ENCODE measurements at regions not wholly inside any gene's neighbourhood (a gene's known extent, or its start where the extent isn't known, plus 50 kb on each side); places are given as distances from the start of the nearest gene placed in this dataset.
"Not testable (repeated sequence)": the region's sequence is repeated elsewhere in the genome, so short reads cannot be mapped to it uniquely, and the experiment has no call there.

GRCh38 chr19:29882719-29883105, 59.3 kb upstream of the URI1 start:
- 83 to 88% (median 84%) methylated on average over 4 to 13 of the region's 13 CpGs for WGBS, 5 donors

DNA sequence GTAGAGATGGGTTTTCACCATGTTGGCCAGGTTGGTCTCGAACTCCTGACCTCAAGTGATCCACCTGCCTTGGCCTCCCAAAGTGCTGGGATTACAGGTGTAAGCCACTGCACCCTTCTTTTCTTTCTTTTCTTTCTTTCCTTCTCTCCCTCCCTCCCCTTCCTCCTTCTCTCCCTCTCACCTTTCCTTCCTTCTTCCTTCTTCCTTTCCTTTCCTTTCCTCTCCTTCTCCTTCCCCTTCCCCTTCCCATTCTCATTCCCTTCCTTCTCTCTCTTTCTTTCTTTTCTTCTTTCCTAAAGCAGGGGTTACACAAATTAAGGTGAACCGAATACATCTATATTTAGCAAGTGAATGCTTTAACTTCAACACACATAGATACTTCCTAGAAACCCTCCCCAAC, 58.0 kb upstream of the URI1 start:
- 71 to 87% (median 77%) methylated on average over 2 of the region's 2 CpGs for WGBS, 5 donors
- H3K27me3 ChIP-seq (replicated peaks in 1 of 7): peaks cover 0 to 36% (median 0%) of the 10 kb centered on the region in 7 donors
- no peaks in the 10 kb centered on the region for H3K9me3 ChIP-seq
- no peak overlapping the region for H3K27ac ChIP-seq
- intact Hi-C loops (cut with DNase I; ENCODE audit: low total_unique reads): no loop called here
- no peak for TF ChIP-seq CTCF (IDR thresholded peaks at IDR 0.05 in 8 of 11, conservative IDR thresholded peaks at IDR 0.05 in 3 of 11)
- no peak for TF ChIP-seq POLR2AphosphoS5 (IDR thresholded peaks at IDR 0.05)
- no peak for TF ChIP-seq POLR2A (IDR thresholded peaks at IDR 0.05)
- H3K4me3 ChIP-seq: no peak overlapping the region
- no peak for DNase-seq
- H3K36me3 ChIP-seq: no peaks in the 10 kb centered on the region
- H3K4me1 ChIP-seq: peaks cover 0 to 26% (median 10%) of the 10 kb centered on the region in 6 donors

More at GRCh38 chr19:29882719-29883105, 59.3 kb upstream of the URI1 start:
- H3K27me3 ChIP-seq (replicated peaks in 1 of 7): peaks cover 0 to 42% (median 0%) of the 10 kb centered on the region in 7 donors
- DNase-seq: peak; percentile 41
- intact Hi-C loops (cut with DNase I; ENCODE audit: low total_unique reads): no loop called here
- TF ChIP-seq POLR2AphosphoS5 (IDR thresholded peaks at IDR 0.05) (no peak), POLR2A (IDR thresholded peaks at IDR 0.05) (no peak), CTCF (IDR thresholded peaks at IDR 0.05 in 8 of 11, conservative IDR thresholded peaks at IDR 0.05 in 3 of 11) (no peak)
- no peaks in the 10 kb centered on the region for H3K9me3 ChIP-seq
- H3K36me3 ChIP-seq: no peaks in the 10 kb centered on the region
- no peak overlapping the region for H3K4me3 ChIP-seq
- no peak overlapping the region for H3K27ac ChIP-seq
- peaks cover 0 to 24% (median 9%) of the 10 kb centered on the region in 6 donors for H3K4me1 ChIP-seq

GRCh38 chr19:29884466-29884865, 57.6 kb upstream of the URI1 start:
- TF ChIP-seq CTCF (IDR thresholded peaks at IDR 0.05 in 8 of 11, conservative IDR thresholded peaks at IDR 0.05 in 3 of 11): no peak
- TF ChIP-seq POLR2A (IDR thresholded peaks at IDR 0.05): no peak
- no peak for TF ChIP-seq POLR2AphosphoS5 (IDR thresholded peaks at IDR 0.05)
- WGBS, 5 donors: 62 to 91% (median 75%) methylated on average over 9 of the region's 9 CpGs
- intact Hi-C loops (cut with DNase I; ENCODE audit: low total_unique reads): no loop called here
- no peaks in the 10 kb centered on the region for H3K36me3 ChIP-seq
- DNase-seq: no peak
- peaks cover 0 to 32% (median 0%) of the 10 kb centered on the region in 7 donors for H3K27me3 ChIP-seq (replicated peaks in 1 of 7)
- no peak overlapping the region for H3K27ac ChIP-seq
- no peak overlapping the region for H3K4me3 ChIP-seq
- H3K9me3 ChIP-seq: no peaks in the 10 kb centered on the region
- H3K4me1 ChIP-seq: peaks cover 0 to 26% (median 10%) of the 10 kb centered on the region in 6 donors

DNA sequence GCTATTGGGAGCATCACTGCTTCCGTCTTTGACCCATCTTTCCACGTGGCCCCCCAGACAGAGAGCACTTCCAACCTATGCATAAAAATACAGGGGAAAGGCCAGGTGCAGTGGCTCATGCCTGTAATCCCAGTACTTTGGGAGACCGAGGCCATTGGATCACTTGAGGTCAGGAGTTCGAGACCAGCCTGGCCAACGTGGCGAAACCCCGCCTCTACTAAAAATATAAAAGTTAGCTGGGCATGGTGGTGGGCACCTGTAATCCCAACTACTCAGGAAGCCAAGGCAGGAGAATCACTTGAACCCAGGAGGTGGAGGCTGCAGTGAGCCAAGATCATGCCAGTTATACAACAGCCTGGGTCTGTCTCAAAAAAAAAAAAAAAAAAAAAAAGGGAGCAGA, 55.9 kb upstream of the URI1 start:
- H3K27ac ChIP-seq; H3K36me3 ChIP-seq; H3K9me3 ChIP-seq; intact Hi-C loops (cut with DNase I; ENCODE audit: low total_unique reads); DNase-seq; H3K4me3 ChIP-seq: not testable (repeated sequence)
- 79 to 91% (median 86%) methylated on average over 7 of the region's 7 CpGs for WGBS, 5 donors
- peaks cover 0 to 26% (median 10%) of the 10 kb centered on the region in 6 donors for H3K4me1 ChIP-seq
- peaks cover 0 to 18% (median 0%) of the 10 kb centered on the region in 7 donors for H3K27me3 ChIP-seq (replicated peaks in 1 of 7)

DNA sequence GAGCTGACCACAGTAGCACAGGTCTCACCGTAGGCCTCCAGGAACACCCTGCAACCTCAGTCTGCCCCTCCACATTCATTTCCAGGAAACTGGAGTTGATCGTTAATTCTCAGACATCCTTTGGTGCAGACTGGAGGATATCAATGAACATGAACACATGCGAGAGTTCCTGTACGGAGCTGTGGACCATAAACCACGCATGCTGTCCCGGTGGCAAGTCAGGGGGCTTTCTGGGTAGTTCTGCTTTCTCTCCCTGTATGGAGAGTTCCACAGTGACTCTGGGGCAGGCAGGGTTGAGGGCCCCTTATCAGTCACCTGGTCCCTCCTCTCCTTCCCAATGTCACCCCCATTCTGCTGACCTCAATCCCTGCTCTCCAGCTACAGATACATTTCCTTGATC, 55.5 kb upstream of the URI1 start:
- Histone ChIP-seq H3K4me1 (peaks cover 0 to 26% (median 10%) of the 10 kb centered on the region in 6 donors), H3K36me3 (no peaks in the 10 kb centered on the region), H3K4me3 (no peak overlapping the region), H3K27me3 (replicated peaks in 1 of 7) (peaks cover 0 to 13% (median 0%) of the 10 kb centered on the region in 7 donors), H3K9me3 (no peaks in the 10 kb centered on the region), H3K27ac (peak overlapping the region in 2 of 8 donors; percentile 22 to 46)
- no peak for DNase-seq
- WGBS, 5 donors: 21 to 42% (median 29%) methylated on average over 6 of the region's 6 CpGs
- TF ChIP-seq POLR2AphosphoS5 (IDR thresholded peaks at IDR 0.05): no peak
- no peak for TF ChIP-seq POLR2A (IDR thresholded peaks at IDR 0.05)
- TF ChIP-seq CTCF (IDR thresholded peaks at IDR 0.05 in 8 of 11, conservative IDR thresholded peaks at IDR 0.05 in 3 of 11): no peak
- intact Hi-C loops (cut with DNase I; ENCODE audit: low total_unique reads): no loop called here

Data from spleen (tissue), 11 donors.